Osteoblast (primary cell): ENCODE measurements at regions not wholly inside any gene's neighbourhood (a gene's known extent, or its start where the extent isn't known, plus 50 kb on each side); places are given as distances from the start of the nearest gene placed in this dataset.

Source experiments
- DNase-seq: peaks from one replicate; pipeline ENCODE4 v3.0.0; 2011; ENCODE audit warnings: low spot score, mixed read lengths; ENCODE audit not compliant: insufficient read length; ENCODE audit errors: missing footprints
- H2AFZ ChIP-seq: 2 replicates; pipeline ENCODE4 v1.6.0; 2011; ENCODE audit warnings: mild to moderate bottlenecking, low read length
- H3K27ac ChIP-seq: 2 replicates; pipeline ENCODE4 v1.5.1; 2011; ENCODE audit warnings: mild to moderate bottlenecking, low read depth, low read length, moderate library complexity
- H3K27me3 ChIP-seq: 2 replicates; pipeline ENCODE4 v1.6.0; 2012; ENCODE audit warnings: mild to moderate bottlenecking, control low read depth, inconsistent platforms, low read length, moderate library complexity; ENCODE audit not compliant: insufficient read depth
- H3K36me3 ChIP-seq: 2 replicates; pipeline ENCODE4 v1.5.1; 2011; ENCODE audit warnings: mild to moderate bottlenecking, low read length, control low read depth, moderate library complexity; ENCODE audit not compliant: insufficient read depth
- H3K4me1 ChIP-seq: 2 replicates; pipeline ENCODE4 v1.5.1; 2011; ENCODE audit warnings: mild to moderate bottlenecking, low read length, control low read depth, moderate library complexity; ENCODE audit not compliant: insufficient read depth
- H3K4me2 ChIP-seq: 2 replicates; pipeline ENCODE4 v1.6.0; 2011; ENCODE audit warnings: mild to moderate bottlenecking, low read length; ENCODE audit not compliant: insufficient read depth
- H3K4me3 ChIP-seq: fragments of 200-600 bp; sonication (generic); 3 replicates; pipeline ENCODE4 v1.5.1; 2012; ENCODE audit warnings: mild to moderate bottlenecking, low read length, inconsistent platforms; ENCODE audit not compliant: insufficient read depth
- H3K79me2 ChIP-seq: 2 replicates; pipeline ENCODE4 v1.6.0; 2012; ENCODE audit warnings: mild to moderate bottlenecking, low read length, control low read depth, inconsistent platforms; ENCODE audit not compliant: insufficient read depth
- H3K9me3 ChIP-seq: 2 replicates; pipeline ENCODE4 v1.5.1; 2011; ENCODE audit warnings: low read depth, low read length, control low read depth
- H4K20me1 ChIP-seq: 2 replicates; pipeline ENCODE4 v1.6.0; 2012; ENCODE audit warnings: mild to moderate bottlenecking, low read length, control low read depth; ENCODE audit not compliant: insufficient read depth
- TF ChIP-seq, protein P1 (sequence below): IDR thresholded peaks from 2 replicates; pipeline ENCODE4 v1.5.1; 2011; ENCODE audit warnings: mild to moderate bottlenecking, low read depth, low read length, moderate library complexity; ENCODE audit errors: extremely low read depth

DNA sequence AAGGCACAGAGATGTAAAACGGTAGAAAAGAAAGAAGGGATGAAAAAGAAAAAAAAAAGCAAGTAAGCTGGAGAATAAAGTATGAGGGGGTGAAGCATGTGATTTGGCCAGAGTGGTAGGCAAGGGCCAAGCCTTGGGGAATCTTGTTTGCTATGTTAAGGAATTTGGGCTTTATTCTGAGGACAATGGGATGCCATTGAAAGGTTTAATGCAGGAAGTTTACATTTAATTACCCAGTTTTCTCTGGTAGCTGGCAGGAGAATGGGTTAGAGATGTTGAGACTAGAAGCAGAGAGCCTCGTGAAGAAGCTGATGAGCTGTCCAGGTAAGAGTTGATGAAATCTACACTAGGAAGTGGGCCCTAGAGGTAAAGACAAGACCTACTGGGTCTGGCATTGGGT, 455.9 kb downstream of the PDCD6IP start:
- H4K20me1 ChIP-seq, result no peaks in the 10 kb centered on the region
- no peaks in the 10 kb centered on the region for H3K9me3 ChIP-seq
- TF ChIP-seq, protein P1, sequence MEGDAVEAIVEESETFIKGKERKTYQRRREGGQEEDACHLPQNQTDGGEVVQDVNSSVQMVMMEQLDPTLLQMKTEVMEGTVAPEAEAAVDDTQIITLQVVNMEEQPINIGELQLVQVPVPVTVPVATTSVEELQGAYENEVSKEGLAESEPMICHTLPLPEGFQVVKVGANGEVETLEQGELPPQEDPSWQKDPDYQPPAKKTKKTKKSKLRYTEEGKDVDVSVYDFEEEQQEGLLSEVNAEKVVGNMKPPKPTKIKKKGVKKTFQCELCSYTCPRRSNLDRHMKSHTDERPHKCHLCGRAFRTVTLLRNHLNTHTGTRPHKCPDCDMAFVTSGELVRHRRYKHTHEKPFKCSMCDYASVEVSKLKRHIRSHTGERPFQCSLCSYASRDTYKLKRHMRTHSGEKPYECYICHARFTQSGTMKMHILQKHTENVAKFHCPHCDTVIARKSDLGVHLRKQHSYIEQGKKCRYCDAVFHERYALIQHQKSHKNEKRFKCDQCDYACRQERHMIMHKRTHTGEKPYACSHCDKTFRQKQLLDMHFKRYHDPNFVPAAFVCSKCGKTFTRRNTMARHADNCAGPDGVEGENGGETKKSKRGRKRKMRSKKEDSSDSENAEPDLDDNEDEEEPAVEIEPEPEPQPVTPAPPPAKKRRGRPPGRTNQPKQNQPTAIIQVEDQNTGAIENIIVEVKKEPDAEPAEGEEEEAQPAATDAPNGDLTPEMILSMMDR, result no peak
- no peaks in the 10 kb centered on the region for H3K4me1 ChIP-seq
- no peaks in the 10 kb centered on the region for H3K79me2 ChIP-seq
- no peaks in the 10 kb centered on the region for H3K27me3 ChIP-seq
- H3K4me2 ChIP-seq, result no peak overlapping the region
- DNase-seq, result no peak
- no peak overlapping the region for H3K4me3 ChIP-seq
- no peaks in the 10 kb centered on the region for H3K36me3 ChIP-seq
- H2AFZ ChIP-seq, result no peak overlapping the region
- H3K27ac ChIP-seq, result no peak overlapping the region

DNA sequence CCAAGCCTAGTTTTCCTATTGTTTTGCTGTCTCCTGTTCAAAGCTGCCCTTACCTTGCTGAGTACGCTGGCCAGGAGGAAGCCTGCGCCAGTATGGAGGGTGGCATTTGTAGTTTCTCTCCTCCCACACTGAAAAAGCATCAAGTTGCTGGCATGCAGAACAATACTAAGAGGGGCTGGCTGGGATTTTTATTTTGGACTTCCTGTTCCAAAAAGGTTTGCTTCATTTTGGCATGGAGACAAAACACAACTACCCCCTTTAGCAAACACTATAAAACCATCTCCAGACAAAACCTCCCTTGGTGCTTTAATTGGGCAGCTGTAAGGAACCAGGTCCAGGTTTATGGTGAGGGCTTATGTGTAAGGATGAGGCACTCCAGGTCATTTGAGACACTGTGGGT, 457.6 kb downstream of the PDCD6IP start:
- Histone ChIP-seq H3K9me3 (no peaks in the 10 kb centered on the region), H3K4me3 (no peak overlapping the region), H3K4me2 (no peak overlapping the region), H3K79me2 (no peaks in the 10 kb centered on the region), H4K20me1 (no peaks in the 10 kb centered on the region), H2AFZ (no peak overlapping the region), H3K36me3 (no peaks in the 10 kb centered on the region), H3K4me1 (peaks cover 3% of the 10 kb centered on the region), H3K27me3 (no peaks in the 10 kb centered on the region), H3K27ac (no peak overlapping the region)
- DNase-seq, result no peak
- TF ChIP-seq, protein P1, result no peak

DNA sequence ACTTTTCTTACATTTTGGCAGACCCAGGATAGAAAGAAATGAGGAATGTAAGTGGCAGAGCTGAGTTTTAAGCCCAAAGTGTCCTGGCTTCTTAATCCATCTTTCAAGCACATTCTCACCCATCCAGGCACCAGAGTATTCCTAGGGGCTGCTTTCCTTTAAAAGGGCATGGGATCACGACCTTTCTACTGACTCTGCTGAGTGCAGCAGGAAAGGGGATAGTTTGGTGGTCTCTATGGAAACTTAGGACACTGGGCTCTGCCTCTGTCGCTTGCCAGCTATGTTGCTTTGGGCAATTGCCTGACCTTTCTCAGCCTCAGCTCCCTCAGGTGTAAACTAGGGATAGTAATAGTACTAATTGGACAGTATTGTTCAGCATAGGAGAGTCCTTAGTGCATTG, 458.4 kb downstream of the PDCD6IP start:
- DNase-seq, result no peak
- Histone ChIP-seq H3K4me2 (no peak overlapping the region), H3K27me3 (no peaks in the 10 kb centered on the region), H4K20me1 (no peaks in the 10 kb centered on the region), H3K4me3 (no peak overlapping the region), H3K9me3 (no peaks in the 10 kb centered on the region), H3K79me2 (no peaks in the 10 kb centered on the region), H3K4me1 (peaks cover 7% of the 10 kb centered on the region), H3K36me3 (no peaks in the 10 kb centered on the region), H3K27ac (no peak overlapping the region), H2AFZ (no peak overlapping the region)
- TF ChIP-seq, protein P1, result no peak

DNA sequence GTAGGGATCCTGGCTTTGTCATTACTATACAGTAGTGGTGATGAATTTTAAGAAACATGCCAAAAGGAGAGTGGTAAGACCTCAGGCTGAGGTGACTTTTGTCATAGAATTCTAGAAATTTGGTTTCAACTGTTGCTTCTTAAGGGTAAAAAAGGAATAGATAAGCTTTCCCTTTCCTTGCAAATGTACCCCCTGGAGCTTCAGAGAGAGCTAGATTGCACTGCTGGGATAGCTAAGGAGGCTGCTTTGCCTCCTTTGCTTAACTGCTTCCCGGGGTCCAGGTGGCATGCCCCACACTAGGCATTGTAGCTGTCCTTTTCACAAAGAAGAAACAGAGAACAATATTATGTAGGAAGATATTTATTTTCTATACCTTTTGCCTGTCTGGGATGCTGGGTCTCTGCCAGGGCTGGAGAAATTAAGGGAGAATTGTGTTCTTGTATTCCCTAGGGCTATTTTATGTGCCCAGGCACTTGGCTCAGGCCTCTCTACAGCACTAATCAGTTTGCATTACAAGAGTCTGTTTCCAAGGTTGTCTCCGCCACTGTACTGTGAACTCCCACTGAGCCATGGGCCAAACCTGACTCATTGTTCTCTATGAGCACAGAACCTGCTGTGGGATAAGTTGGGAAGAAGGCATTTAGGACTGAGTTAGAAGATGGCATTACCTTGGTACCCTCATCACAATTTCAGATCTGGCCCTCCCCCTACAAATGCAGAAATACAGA, 460.0 kb downstream of the PDCD6IP start:
- H3K36me3 ChIP-seq, result no peaks in the 10 kb centered on the region
- H3K27me3 ChIP-seq, result no peaks in the 10 kb centered on the region
- H3K79me2 ChIP-seq, result no peaks in the 10 kb centered on the region
- H3K4me3 ChIP-seq, result no peak overlapping the region
- H2AFZ ChIP-seq, result no peak overlapping the region
- no peaks in the 10 kb centered on the region for H4K20me1 ChIP-seq
- no peak overlapping the region for H3K4me2 ChIP-seq
- H3K4me1 ChIP-seq, result peaks cover 7% of the 10 kb centered on the region
- H3K27ac ChIP-seq, result no peak overlapping the region
- no peaks in the 10 kb centered on the region for H3K9me3 ChIP-seq
- no peak for DNase-seq
- TF ChIP-seq, protein P1, result no peak
